ENCODE measurements at regions not wholly inside any gene's neighbourhood (a gene's known extent, or its start where the extent isn't known, plus 50 kb on each side); places are given as distances from the start of the nearest gene placed in this dataset.

GRCh38 chr16:62615526-62615925 is 579.3 kb upstream of the CDH8 start:
- intact Hi-C loops (cut with micrococcal nuclease) = no loop called here
- H3K27me3 Mint-ChIP-seq = no peaks in the 10 kb centered on the region
- no peaks in the 10 kb centered on the region for H3K27me3 ChIP-seq (ENCODE audit: insufficient read depth, low read length)
- H3K27ac ChIP-seq (ENCODE audit: low read depth, low read length) = no peak overlapping the region
- H3K4me3 ChIP-seq (ENCODE audit: low read length in 2 of 2) = no peak overlapping the region
- no peak for DNase-seq
- H3K4me1 Mint-ChIP-seq = no peaks in the 10 kb centered on the region
- no peaks in the 10 kb centered on the region for H3K4me1 ChIP-seq (ENCODE audit: insufficient read depth, low read length)
- H3K27ac Mint-ChIP-seq = no peak overlapping the region
- CTCF ChIA-PET (ENCODE audit: partially characterized antibody) = no interaction called here
- POLR2A ChIA-PET (ENCODE audit: partially characterized antibody) = no interaction called here
- no peak overlapping the region for H3K4me3 Mint-ChIP-seq
- no peaks in the 10 kb centered on the region for H3K36me3 ChIP-seq (ENCODE audit: insufficient read depth, low read length)
- H3K36me3 Mint-ChIP-seq = no peaks in the 10 kb centered on the region
- H3K9me3 Mint-ChIP-seq = peaks cover 8 to 36% (median 26%) of the 10 kb centered on the region in 8 donors
- no peaks in the 10 kb centered on the region for H3K9me3 ChIP-seq (ENCODE audit: control insufficient read depth in 1 of 2, low read length in 2 of 2)

GRCh38 chr16:62610291-62610690 is 574.1 kb upstream of the CDH8 start:
- H3K9me3 Mint-ChIP-seq = peaks cover 3 to 46% (median 24%) of the 10 kb centered on the region in 8 donors
- POLR2A ChIA-PET (ENCODE audit: partially characterized antibody) = no interaction called here

GRCh38 chr16:62602790-62603189 is 566.6 kb upstream of the CDH8 start:
- POLR2A ChIA-PET (ENCODE audit: partially characterized antibody) = no interaction called here
- H3K27ac Mint-ChIP-seq = no peak overlapping the region
- CTCF ChIA-PET (ENCODE audit: partially characterized antibody) = no interaction called here

More at GRCh38 chr16:62610291-62610690, 574.1 kb upstream of the CDH8 start:
- H3K4me1 ChIP-seq (ENCODE audit: insufficient read depth, low read length) = no peaks in the 10 kb centered on the region
- H3K4me1 Mint-ChIP-seq = no peaks in the 10 kb centered on the region
- no peak overlapping the region for H3K4me3 ChIP-seq (ENCODE audit: low read length in 2 of 2)
- no peak overlapping the region for H3K4me3 Mint-ChIP-seq
- no peaks in the 10 kb centered on the region for H3K27me3 ChIP-seq (ENCODE audit: insufficient read depth, low read length)
- no peaks in the 10 kb centered on the region for H3K36me3 Mint-ChIP-seq
- H3K9me3 ChIP-seq (ENCODE audit: control insufficient read depth in 1 of 2, low read length in 2 of 2) = no peaks in the 10 kb centered on the region
- no peak for DNase-seq
- intact Hi-C loops (cut with micrococcal nuclease) = no loop called here
- CTCF ChIA-PET (ENCODE audit: partially characterized antibody) = no interaction called here
- H3K27ac ChIP-seq (ENCODE audit: low read depth, low read length) = no peak overlapping the region
- H3K27me3 Mint-ChIP-seq = no peaks in the 10 kb centered on the region
- no peaks in the 10 kb centered on the region for H3K36me3 ChIP-seq (ENCODE audit: insufficient read depth, low read length)
- H3K27ac Mint-ChIP-seq = no peak overlapping the region

GRCh38 chr16:62597875-62598274 is 561.6 kb upstream of the CDH8 start:
- no peak for DNase-seq
- no peak overlapping the region for H3K4me3 Mint-ChIP-seq
- POLR2A ChIA-PET (ENCODE audit: partially characterized antibody) = no interaction called here
- peaks cover 0 to 2% of the 10 kb centered on the region in 2 donors for H3K36me3 Mint-ChIP-seq
- intact Hi-C loops (cut with micrococcal nuclease) = no loop called here
- peaks cover 0 to 69% (median 25%) of the 10 kb centered on the region in 8 donors for H3K9me3 Mint-ChIP-seq
- peaks cover 0 to 2% (median 0%) of the 10 kb centered on the region in 4 donors for H3K4me1 Mint-ChIP-seq
- Histone ChIP-seq H3K4me1 (ENCODE audit: insufficient read depth, low read length) (no peaks in the 10 kb centered on the region), H3K27ac (ENCODE audit: low read depth, low read length) (no peak overlapping the region), H3K9me3 (ENCODE audit: control insufficient read depth in 1 of 2, low read length in 2 of 2) (no peaks in the 10 kb centered on the region), H3K27me3 (ENCODE audit: insufficient read depth, low read length) (no peaks in the 10 kb centered on the region), H3K36me3 (ENCODE audit: insufficient read depth, low read length) (no peaks in the 10 kb centered on the region), H3K4me3 (ENCODE audit: low read length in 2 of 2) (no peak overlapping the region)
- H3K27ac Mint-ChIP-seq = no peak overlapping the region
- CTCF ChIA-PET (ENCODE audit: partially characterized antibody) = no interaction called here
- H3K27me3 Mint-ChIP-seq = no peaks in the 10 kb centered on the region

More at GRCh38 chr16:62602790-62603189, 566.6 kb upstream of the CDH8 start:
- Histone ChIP-seq H3K27ac (ENCODE audit: low read depth, low read length) (no peak overlapping the region), H3K36me3 (ENCODE audit: insufficient read depth, low read length) (no peaks in the 10 kb centered on the region), H3K4me3 (ENCODE audit: low read length in 2 of 2) (no peak overlapping the region), H3K27me3 (ENCODE audit: insufficient read depth, low read length) (no peaks in the 10 kb centered on the region), H3K9me3 (ENCODE audit: control insufficient read depth in 1 of 2, low read length in 2 of 2) (no peaks in the 10 kb centered on the region), H3K4me1 (ENCODE audit: insufficient read depth, low read length) (no peaks in the 10 kb centered on the region)
- Mint-ChIP-seq H3K27me3 (no peaks in the 10 kb centered on the region), H3K4me1 (peaks cover 0 to 2% (median 0%) of the 10 kb centered on the region in 4 donors), H3K4me3 (no peak overlapping the region), H3K36me3 (peaks cover 0 to 2% of the 10 kb centered on the region in 2 donors), H3K9me3 (peaks cover 7 to 61% (median 27%) of the 10 kb centered on the region in 8 donors)
- intact Hi-C loops (cut with micrococcal nuclease) = no loop called here
- no peak for DNase-seq

GRCh38 chr16:62596584-62596983 is 560.3 kb upstream of the CDH8 start:
- no peaks in the 10 kb centered on the region for H3K27me3 Mint-ChIP-seq
- H3K4me1 ChIP-seq (ENCODE audit: insufficient read depth, low read length) = no peaks in the 10 kb centered on the region

GRCh38 chr16:62596125-62596524 is 559.9 kb upstream of the CDH8 start:
- no peak overlapping the region for H3K27ac ChIP-seq (ENCODE audit: low read depth, low read length)
- H3K4me3 ChIP-seq (ENCODE audit: low read length in 2 of 2) = no peak overlapping the region
- no peaks in the 10 kb centered on the region for H3K9me3 ChIP-seq (ENCODE audit: control insufficient read depth in 1 of 2, low read length in 2 of 2)
- no peaks in the 10 kb centered on the region for H3K36me3 ChIP-seq (ENCODE audit: insufficient read depth, low read length)
- CTCF ChIA-PET (ENCODE audit: partially characterized antibody) = no interaction called here
- intact Hi-C loops (cut with micrococcal nuclease) = no loop called here
- DNase-seq = no peak
- H3K27me3 ChIP-seq (ENCODE audit: insufficient read depth, low read length) = no peaks in the 10 kb centered on the region
- H3K27me3 Mint-ChIP-seq = no peaks in the 10 kb centered on the region
- H3K4me3 Mint-ChIP-seq = no peak overlapping the region
- POLR2A ChIA-PET (ENCODE audit: partially characterized antibody) = no interaction called here
- no peaks in the 10 kb centered on the region for H3K4me1 ChIP-seq (ENCODE audit: insufficient read depth, low read length)
- H3K4me1 Mint-ChIP-seq = peaks cover 0 to 2% (median 0%) of the 10 kb centered on the region in 4 donors
- H3K9me3 Mint-ChIP-seq = peaks cover 0 to 57% (median 25%) of the 10 kb centered on the region in 8 donors
- H3K36me3 Mint-ChIP-seq = peaks cover 0 to 2% of the 10 kb centered on the region in 2 donors
- no peak overlapping the region for H3K27ac Mint-ChIP-seq

More at GRCh38 chr16:62596584-62596983, 560.3 kb upstream of the CDH8 start:
- no peak for DNase-seq
- peaks cover 0 to 2% (median 0%) of the 10 kb centered on the region in 4 donors for H3K4me1 Mint-ChIP-seq
- no peak overlapping the region for H3K27ac Mint-ChIP-seq
- intact Hi-C loops (cut with micrococcal nuclease) = no loop called here
- H3K9me3 ChIP-seq (ENCODE audit: control insufficient read depth in 1 of 2, low read length in 2 of 2) = no peaks in the 10 kb centered on the region
- H3K4me3 Mint-ChIP-seq = no peak overlapping the region
- no peak overlapping the region for H3K27ac ChIP-seq (ENCODE audit: low read depth, low read length)
- no peak overlapping the region for H3K4me3 ChIP-seq (ENCODE audit: low read length in 2 of 2)
- H3K9me3 Mint-ChIP-seq = peaks cover 0 to 62% (median 25%) of the 10 kb centered on the region in 8 donors
- H3K27me3 ChIP-seq (ENCODE audit: insufficient read depth, low read length) = no peaks in the 10 kb centered on the region
- POLR2A ChIA-PET (ENCODE audit: partially characterized antibody) = no interaction called here
- CTCF ChIA-PET (ENCODE audit: partially characterized antibody) = no interaction called here
- peaks cover 0 to 2% of the 10 kb centered on the region in 2 donors for H3K36me3 Mint-ChIP-seq
- no peaks in the 10 kb centered on the region for H3K36me3 ChIP-seq (ENCODE audit: insufficient read depth, low read length)

- Mint-ChIP-seq H3K9me3 (peaks cover 3 to 54% (median 25%) of the 10 kb centered on the region in 8 donors), H3K27me3 (no peaks in the 10 kb centered on the region), H3K4me3 (no peak overlapping the region), H3K36me3 (no peaks in the 10 kb centered on the region), H3K4me1 (no peaks in the 10 kb centered on the region), H3K27ac (no peak overlapping the region)
- Histone ChIP-seq H3K27ac (ENCODE audit: low read depth, low read length) (no peak overlapping the region), H3K4me1 (ENCODE audit: insufficient read depth, low read length) (no peaks in the 10 kb centered on the region), H3K9me3 (ENCODE audit: control insufficient read depth in 1 of 2, low read length in 2 of 2) (no peaks in the 10 kb centered on the region), H3K27me3 (ENCODE audit: insufficient read depth, low read length) (no peaks in the 10 kb centered on the region), H3K4me3 (ENCODE audit: low read length in 2 of 2) (no peak overlapping the region), H3K36me3 (ENCODE audit: insufficient read depth, low read length) (no peaks in the 10 kb centered on the region)
- ChIA-PET POLR2A (ENCODE audit: partially characterized antibody) (no interaction called here), CTCF (ENCODE audit: partially characterized antibody) (no interaction called here)
- no peak for DNase-seq
- intact Hi-C loops (cut with micrococcal nuclease) = no loop called here
Measured at GRCh38 chr16:62586128-62586862, 550.1 kb upstream of the CDH8 start.
